ENCODE measurements at regions not wholly inside any gene's neighbourhood (a gene's known extent, or its start where the extent isn't known, plus 50 kb on each side); places are given as distances from the start of the nearest gene placed in this dataset.
A peak's percentile ranks its signal among the peaks of the same experiment; 100 is the strongest.

DNA sequence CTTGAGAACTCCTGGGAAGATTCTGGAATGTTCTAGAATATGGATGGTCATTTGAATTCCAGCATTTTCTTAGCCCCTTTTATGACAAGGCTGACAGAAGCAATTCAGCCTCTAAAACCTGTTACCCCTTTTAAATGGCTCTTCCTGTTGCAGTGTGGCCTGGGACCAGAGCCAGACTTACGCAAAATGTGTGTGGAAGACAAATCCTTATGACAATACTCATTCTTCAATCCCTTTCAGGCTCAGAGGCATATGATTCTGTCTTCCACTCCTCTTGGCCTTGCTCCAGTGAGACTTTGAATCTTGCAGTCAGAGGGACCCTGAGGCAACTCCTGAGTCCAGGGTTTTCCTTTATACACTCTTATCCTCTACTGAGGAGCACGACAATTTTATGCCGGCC is 287.0 kb downstream of the CLIC5 start:
- peak; percentile 42 for DNase-seq
- H3K23ac ChIP-seq (ENCODE audit: low read depth, low read length): no peak overlapping the region
- dilution Hi-C loops (cut with HindIII; ENCODE audit: low sequenced_read_pairs, unreplicated experiment): no loop called here

More for the DNA sequence above, 287.0 kb downstream of the CLIC5 start:
- Histone ChIP-seq H3K9me1 (ENCODE audit: insufficient read depth, low read length) (no peaks in the 10 kb centered on the region), H3K4ac (ENCODE audit: low read depth, low read length) (no peak overlapping the region), H2BK15ac (ENCODE audit: low read depth, low read length) (no peak overlapping the region), H3K14ac (replicated peaks; ENCODE audit: low read depth, low read length) (no peak overlapping the region), H2AFZ (replicated peaks; ENCODE audit: low read length, poor library complexity) (no peak overlapping the region), H3K4me2 (ENCODE audit: low read depth, low read length) (no peak overlapping the region), H2AK5ac (ENCODE audit: low read depth, low read length) (no peak overlapping the region), H2BK120ac (ENCODE audit: low read depth, low read length) (no peak overlapping the region), H3K36me3 (ENCODE audit: control insufficient read depth, insufficient read depth, low read length) (no peaks in the 10 kb centered on the region), H3K9me3 (ENCODE audit: control insufficient read depth, insufficient read depth, low read length) (no peaks in the 10 kb centered on the region), H3K9ac (ENCODE audit: low read depth, low read length) (no peak overlapping the region), H3K27ac (ENCODE audit: insufficient read depth, low read length) (no peak overlapping the region), H2AK9ac (replicated peaks; ENCODE audit: low read depth, low read length, poor library complexity) (no peak overlapping the region), H4K20me1 (ENCODE audit: insufficient read depth, low read length) (no peaks in the 10 kb centered on the region), H3K27me3 (ENCODE audit: control insufficient read depth, insufficient read depth, low read length) (peaks cover 19% of the 10 kb centered on the region), H2BK5ac (ENCODE audit: low read depth, low read length, poor library complexity, severe bottlenecking) (no peak overlapping the region), H4K8ac (ENCODE audit: low read depth in 2 of 2, low read length in 2 of 2) (no peak overlapping the region), H3K4me1 (ENCODE audit: control insufficient read depth, insufficient read depth, low read length) (peaks cover 5% of the 10 kb centered on the region), H3K4me3 (ENCODE audit: insufficient read depth, low read depth, low read length) (no peak overlapping the region), H2BK20ac (ENCODE audit: low read depth, low read length) (no peak overlapping the region), H3K56ac (ENCODE audit: extremely low read depth, insufficient read depth, low read length) (no peak overlapping the region), H4K91ac (ENCODE audit: insufficient read depth, low read depth, low read length) (no peak overlapping the region), H3K18ac (ENCODE audit: low read depth, low read length) (no peak overlapping the region), H3K79me1 (ENCODE audit: low read depth in 1 of 2, low read length in 2 of 2) (no peaks in the 10 kb centered on the region), H4K5ac (ENCODE audit: low read depth, low read length) (no peak overlapping the region)
- in situ Hi-C loops (cut with MboI; ENCODE audit: low sequenced_read_pairs): no loop called here
- no peak for ATAC-seq (ENCODE audit: low read depth)
- WGBS, 2 experiments (ENCODE audit: extremely low coverage in 2 of 2, insufficient read length in 1 of 2): no CpG with 5 or more reads among the region's 3 CpGs
- POLR2A ChIA-PET (ENCODE audit: unreplicated experiment): no interaction called here
- TF ChIP-seq RAD21 (IDR thresholded peaks at IDR 0.05; ENCODE audit: low read length) (no peak), FOS (IDR thresholded peaks at IDR 0.05; ENCODE audit: low read depth, low read length) (no peak), MAFK (IDR thresholded peaks at IDR 0.05; ENCODE audit: low read depth, low read length) (no peak), SMC3 (IDR thresholded peaks at IDR 0.05; ENCODE audit: low read depth, low read length) (no peak), POLR2A (IDR thresholded peaks at IDR 0.05; ENCODE audit: low read depth, low read length) (no peak), MAZ (IDR thresholded peaks at IDR 0.05; ENCODE audit: borderline replicate concordance, low read depth, low read length) (no peak), MXI1 (IDR thresholded peaks at IDR 0.05; ENCODE audit: borderline replicate concordance, low read depth, low read length) (no peak), BHLHE40 (IDR thresholded peaks at IDR 0.05; ENCODE audit: low read depth, low read length) (no peak), CTCF (conservative IDR thresholded peaks at IDR 0.05; ENCODE audit: low read depth, low read length) (no peak), CHD1 (IDR thresholded peaks at IDR 0.05; ENCODE audit: low read depth, low read length) (no peak), RFX5 (IDR thresholded peaks at IDR 0.05; ENCODE audit: low read depth, low read length) (no peak), CEBPB (IDR thresholded peaks at IDR 0.05; ENCODE audit: low read depth, low read length) (no peak), RCOR1 (IDR thresholded peaks at IDR 0.05; ENCODE audit: insufficient replicate concordance, low read length) (no peak), ELK1 (IDR thresholded peaks at IDR 0.05; ENCODE audit: borderline replicate concordance, low read depth, low read length) (no peak), NFE2L2 (IDR thresholded peaks at IDR 0.05; ENCODE audit: low read depth, low read length) (no peak)
- TF ChIP-seq, protein P1, sequence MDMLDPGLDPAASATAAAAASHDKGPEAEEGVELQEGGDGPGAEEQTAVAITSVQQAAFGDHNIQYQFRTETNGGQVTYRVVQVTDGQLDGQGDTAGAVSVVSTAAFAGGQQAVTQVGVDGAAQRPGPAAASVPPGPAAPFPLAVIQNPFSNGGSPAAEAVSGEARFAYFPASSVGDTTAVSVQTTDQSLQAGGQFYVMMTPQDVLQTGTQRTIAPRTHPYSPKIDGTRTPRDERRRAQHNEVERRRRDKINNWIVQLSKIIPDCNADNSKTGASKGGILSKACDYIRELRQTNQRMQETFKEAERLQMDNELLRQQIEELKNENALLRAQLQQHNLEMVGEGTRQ (IDR thresholded peaks at IDR 0.05; ENCODE audit: low read depth, low read length): no peak
- BruUV-seq (replicated peaks): no TSS peak
- intact Hi-C loops (cut with micrococcal nuclease): no loop called here
- CTCF ChIA-PET: no interaction called here
